ENCODE measurements at regions not wholly inside any gene's neighbourhood (a gene's known extent, or its start where the extent isn't known, plus 50 kb on each side); places are given as distances from the start of the nearest gene placed in this dataset.

DNA sequence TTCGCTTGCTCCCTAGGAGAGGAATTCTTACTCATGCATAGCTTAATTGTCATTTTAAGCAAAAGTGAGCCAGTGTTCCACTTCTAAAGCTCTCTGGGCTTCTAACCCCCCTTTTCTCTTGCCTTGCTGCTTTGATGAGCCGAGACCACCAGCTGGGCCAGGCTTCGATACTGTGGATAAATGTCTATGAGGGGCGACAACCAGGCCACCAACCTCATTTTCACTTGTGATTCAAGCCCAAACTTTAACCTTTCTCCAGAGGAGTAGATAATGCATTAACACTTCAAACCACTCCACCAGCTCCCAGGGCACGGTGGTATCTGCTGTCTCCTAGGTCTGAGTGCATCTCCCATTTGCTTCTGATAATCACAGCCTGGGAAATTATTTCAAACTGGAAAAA lies 205.6 kb downstream of the PSAT1 start:
- no peak for DNase-seq (ENCODE audit: low spot score)

DNA sequence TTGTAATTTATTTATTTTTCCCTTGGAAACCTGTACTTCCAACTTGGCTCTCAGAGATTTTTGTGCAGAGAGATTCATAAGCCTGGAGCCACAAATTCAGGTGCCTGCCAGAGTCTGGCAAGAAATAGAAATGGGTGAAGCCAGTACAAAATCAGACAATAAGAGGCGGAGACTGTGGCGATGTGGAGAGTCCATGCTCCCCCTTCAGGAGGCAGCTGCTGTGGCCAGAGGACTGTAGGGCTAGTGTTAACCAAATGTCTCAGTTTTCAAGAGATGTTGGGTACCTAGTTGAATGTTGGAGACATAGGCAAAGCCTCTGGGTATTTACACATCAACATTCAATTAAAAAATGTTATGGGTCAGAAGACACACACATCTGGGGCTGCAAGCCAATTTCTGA lies 208.6 kb downstream of the PSAT1 start:
- no peak for DNase-seq (ENCODE audit: low spot score)

DNA sequence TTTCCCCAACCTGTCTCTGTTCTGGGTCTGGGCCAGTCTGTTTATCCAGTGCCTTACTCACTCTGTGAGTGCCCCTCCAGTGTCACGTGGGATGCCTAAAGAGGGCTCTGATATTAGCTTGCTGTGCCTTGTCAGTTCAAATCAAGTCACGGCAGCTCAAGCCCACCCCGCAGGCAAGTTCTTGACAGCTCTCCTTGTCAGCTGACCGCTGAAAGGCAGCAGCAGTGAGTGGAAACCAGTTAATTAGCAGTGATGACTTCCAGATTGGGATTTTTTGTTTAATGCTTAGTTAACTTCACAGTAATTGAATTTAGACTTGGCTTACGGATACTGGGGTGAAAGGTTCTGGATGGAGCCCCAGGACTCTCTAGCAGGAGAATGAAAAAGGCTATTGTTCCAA lies 210.1 kb downstream of the PSAT1 start:
- DNase-seq (ENCODE audit: low spot score) = no peak

DNA sequence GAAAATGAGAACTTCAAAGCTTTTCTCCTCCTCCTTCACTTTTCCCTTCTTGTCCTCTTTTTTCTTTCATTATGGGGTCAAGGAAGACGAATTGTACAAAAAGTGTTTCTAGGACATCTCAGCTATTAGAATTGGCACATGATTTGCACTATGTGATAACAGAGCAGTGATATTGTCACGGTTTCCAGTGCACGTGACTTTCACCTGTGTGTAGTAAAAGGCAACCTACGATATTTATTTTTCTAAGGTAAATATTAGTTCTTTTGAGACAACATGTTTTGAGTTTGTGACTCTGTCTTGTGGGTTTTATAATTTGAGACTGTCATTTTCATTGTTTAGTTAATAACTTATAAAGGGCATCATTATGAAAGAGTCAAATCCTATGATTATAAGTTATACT lies 213.1 kb downstream of the PSAT1 start:
- DNase-seq (ENCODE audit: low spot score) = no peak

DNA sequence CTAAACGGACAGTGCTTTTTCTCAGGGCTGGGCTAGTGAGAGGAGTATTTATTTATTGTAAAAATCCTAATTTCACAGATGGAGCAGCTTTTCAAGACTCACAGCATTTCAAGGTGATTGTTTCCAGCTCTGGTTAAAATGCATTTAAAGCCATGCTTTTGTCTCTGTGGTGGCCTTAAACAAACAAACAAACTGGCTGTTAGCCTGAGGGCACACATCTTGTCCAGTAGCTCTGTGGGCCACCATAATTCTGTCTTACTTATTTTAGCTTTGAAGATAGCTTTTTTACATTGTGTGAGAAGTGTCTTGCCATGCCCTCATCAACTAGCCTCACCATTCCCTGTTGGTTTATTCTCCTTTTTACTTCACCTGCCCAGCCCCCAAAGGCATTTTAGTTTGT lies 218.2 kb downstream of the PSAT1 start:
- no peak for DNase-seq (ENCODE audit: low spot score)

DNA sequence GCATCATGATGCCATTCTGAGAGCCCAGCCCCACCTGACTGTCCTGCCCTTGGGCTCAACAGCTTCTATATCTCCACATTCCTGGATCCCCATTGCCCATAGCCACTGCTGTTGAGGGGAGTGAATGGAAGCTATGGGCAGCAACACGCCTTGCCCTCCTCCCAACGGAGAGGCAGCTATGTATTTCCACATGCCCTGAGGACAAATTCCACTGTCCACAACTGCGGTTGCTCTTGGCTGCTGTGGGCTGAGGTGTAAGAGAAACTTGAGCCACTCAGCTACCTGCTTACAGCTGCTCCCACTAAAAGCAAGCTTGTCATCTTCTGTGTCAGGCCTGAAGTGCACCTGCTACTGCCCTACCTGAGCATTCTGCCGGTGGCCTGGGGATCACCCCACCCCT lies 222.9 kb downstream of the PSAT1 start:
- no peak for DNase-seq (ENCODE audit: low spot score)

DNA sequence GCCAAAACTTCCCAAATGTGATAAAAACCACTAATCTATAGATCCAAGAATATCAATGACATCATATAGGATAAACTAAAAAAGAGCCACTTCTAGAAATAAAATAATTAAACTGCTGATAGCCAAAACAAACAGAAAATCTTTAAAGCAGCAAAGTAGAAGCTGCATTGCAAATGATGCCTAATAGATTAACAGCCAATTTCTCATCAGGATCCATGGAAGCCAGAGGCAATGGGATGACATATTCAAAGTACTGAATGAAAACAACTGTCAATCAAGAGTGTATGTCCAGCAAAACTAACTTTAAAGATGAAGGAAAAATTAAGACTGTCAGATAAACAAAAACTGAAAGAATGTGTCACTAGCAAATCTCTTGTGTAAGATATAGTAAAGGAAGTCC lies 224.8 kb downstream of the PSAT1 start:
- no peak for DNase-seq (ENCODE audit: low spot score)

DNA sequence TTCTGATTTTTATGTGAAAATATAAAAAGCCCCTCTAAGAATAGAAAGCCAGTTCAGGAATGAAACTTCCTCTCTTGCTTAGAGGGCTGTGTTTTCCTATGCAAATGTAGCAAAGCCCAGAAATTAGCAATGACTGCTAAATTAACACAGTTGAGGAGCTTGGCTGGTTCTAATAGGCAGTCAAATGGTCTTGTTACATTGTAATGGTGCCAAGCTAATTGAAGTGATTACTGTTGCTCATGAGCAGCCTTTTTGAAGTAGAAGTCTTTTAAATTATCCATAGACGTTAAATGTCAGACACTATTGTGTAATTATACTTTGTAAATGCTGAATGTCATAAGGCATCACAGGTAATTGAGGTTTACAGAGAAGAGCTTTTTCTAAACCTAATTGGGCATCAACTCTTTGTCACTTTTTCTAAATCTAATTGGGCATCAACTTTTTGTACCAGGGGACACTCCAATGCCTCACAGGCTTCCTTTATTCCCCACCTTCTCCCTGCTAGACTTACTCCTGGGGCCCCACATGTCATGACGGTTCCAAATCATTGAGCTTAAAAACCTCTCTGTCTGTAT lies 229.1 kb downstream of the PSAT1 start:
- no peak for DNase-seq (ENCODE audit: low spot score)

DNA sequence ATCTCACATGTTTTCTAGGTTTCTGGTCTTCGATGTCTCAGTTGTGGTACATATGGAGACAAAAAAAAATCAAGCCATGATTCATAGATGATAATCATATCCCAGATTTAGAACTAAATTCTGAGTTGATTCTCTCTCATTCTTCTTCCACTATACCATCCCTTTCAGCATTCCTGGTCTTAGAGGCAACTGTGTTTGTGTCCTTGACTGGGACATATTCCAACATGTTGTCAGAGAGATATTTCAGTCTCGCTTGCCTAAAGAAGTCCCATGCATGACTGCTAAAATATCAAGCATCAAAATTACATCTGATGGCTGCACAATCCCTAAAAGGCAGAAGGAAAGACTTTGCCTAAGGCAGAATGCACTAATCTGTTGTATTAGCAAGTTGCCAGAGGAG lies 236.6 kb downstream of the PSAT1 start:
- DNase-seq (ENCODE audit: low spot score) = no peak

DNA sequence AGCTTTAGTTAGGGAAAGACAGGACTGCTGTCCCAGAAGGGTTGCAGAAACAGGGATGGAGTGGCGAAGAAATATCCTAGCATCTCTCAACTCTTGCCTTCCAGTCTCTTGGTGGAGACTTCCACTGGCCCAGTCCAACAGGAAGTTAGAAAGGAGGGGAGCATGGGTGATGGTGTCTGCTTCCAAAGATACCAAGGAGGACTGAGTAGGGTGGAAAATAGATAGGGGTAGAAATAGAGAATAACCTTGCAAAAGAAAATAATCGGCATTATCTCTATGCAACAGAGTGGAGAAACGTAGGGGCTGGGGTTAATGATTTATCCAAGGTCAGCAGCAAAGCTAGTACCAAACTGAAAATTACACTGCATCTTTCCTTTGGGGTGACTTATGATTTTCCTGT lies 242.3 kb downstream of the PSAT1 start:
- no peak for DNase-seq (ENCODE audit: low spot score)

DNA sequence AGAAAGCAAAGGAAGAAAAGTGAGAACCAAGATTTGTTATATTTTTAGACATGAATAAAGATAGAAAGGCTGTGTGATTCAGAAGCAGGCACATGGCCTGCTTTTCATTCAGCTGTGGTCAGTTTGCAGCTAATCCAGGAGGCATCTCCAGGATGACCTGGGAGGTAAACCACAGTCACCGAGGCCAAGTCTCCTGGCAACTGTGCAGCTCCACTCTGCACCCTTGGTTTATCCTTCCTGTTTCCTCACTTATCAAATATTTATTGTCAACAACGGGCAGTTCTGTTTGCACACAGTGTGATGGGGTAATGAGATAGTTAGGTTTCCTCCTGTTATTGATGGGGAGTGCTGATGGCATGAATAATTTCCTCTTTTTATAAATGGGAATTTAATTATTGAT lies 243.0 kb downstream of the PSAT1 start:
- peak; percentile 94 for DNase-seq (ENCODE audit: low spot score)

DNA sequence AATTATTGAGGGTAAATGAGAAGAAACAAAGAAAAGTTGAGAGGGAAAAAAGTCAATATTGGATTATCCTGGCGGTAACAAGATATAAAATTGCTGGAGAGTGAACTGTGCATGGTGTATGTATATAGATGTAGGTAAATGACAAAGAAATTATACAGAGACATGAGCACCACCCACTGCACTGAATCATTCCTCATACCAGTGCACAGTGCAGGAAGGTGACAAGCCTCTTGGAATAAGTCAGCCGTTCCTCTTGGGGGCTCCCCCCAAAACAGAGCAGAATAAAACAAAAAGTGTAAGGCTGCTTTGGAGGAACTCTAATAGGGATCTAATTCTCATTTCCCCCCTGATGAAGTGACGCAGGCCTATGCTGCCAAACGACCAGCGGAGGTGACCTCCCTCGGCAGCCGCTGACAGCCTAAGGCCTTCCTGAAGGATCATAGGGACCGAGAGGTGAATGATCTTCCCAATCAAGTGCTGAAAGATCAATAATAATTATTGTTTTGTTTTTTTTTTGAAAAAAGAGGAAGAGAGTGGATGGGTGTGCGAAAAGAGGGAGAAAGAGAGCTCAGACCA lies 245.0 kb downstream of the PSAT1 start:
- DNase-seq (ENCODE audit: low spot score) = peak; percentile 57

DNA sequence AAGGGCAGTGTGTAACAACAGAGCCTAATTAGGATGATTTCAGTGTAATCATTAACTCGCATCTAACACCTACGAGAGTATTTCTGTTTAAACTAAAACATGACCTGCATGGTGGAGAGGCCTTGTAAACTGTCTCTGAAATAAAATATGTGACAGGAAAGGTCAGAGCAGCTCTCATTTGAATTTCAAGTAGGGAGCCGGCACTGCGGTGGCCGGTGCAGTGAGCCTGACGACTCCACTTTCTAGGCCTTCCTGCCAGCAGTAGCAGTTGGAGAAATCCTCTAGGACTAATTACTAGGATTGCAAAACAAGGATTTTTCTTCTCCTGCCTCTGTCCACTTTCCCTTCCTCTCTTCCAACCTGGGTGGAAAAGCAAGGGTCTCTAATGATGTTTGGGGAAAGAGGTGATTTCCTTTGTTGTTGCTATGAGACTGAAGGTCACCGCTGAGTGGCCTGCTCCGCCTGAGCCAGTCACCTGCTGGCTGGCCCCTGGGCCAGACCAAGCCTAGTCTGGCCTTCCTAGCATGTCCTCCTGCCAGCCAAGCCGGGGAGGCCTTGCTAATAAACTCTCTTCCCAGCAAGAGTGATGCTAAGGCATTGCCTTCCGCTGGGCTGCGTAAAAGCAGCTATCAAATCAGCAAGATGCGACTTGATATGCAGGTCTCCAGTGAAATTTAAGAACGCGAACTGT lies 245.7 kb downstream of the PSAT1 start:
- peak; percentile 36 for DNase-seq (ENCODE audit: low spot score)

DNA sequence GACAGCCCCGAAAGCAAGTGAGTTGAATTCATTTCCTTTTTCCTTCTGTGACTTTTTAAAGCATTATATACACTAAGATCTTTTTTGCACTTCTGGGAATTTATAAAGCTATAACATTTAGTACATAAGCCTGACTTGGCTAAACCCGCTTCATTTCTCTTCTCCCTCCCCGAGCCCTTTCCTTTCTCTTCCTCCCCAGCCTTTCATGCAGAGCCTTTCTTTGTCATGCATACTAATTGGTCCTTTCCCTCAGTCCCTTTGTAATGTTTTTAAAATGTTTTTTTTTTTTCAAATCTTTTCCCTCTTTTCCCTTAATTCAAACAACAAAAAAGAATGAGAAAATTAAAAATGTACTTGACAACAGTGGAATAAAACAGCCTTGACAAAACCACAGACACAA lies 246.4 kb downstream of the PSAT1 start:
- no peak for DNase-seq (ENCODE audit: low spot score)

DNA sequence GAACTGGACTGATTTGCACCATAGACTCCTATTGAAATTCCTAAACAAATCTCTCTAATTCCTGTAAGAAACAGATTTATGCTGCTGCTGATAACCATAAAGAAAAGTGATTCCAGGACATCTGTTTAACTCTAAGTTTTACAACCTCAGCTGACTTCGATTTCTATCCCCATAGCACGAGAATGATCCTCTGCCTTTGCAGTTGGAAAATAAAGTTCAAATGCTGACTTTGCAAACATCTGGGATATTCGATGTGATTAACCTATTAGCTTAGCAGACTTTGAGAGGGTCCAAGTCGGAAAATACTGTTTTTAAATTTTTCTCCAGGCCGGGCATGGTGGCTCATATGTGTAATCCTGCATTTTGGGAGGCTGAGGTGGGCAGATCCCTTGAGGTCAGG lies 247.3 kb downstream of the PSAT1 start:
- DNase-seq (ENCODE audit: low spot score) = no peak

DNA sequence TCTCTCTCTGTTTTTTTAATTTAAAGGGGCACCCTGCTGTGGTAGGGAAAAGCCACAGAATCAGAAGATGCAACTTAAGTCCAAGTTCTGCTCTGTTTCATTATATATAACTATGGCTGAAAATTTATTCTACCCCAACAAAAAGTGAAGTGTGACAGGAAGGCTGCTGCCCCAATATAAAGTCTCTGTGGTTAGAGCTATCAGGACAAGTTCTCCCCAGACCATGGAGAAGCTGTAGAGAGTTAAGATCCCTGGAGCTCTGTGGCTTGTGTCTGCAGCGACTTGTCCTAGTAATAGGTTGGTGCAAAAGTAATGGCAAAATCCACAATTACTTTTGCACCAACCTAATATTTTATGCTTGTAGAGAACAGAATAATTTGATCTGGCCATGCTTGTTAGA lies 250.9 kb downstream of the PSAT1 start:
- no peak for DNase-seq (ENCODE audit: low spot score)

DNA sequence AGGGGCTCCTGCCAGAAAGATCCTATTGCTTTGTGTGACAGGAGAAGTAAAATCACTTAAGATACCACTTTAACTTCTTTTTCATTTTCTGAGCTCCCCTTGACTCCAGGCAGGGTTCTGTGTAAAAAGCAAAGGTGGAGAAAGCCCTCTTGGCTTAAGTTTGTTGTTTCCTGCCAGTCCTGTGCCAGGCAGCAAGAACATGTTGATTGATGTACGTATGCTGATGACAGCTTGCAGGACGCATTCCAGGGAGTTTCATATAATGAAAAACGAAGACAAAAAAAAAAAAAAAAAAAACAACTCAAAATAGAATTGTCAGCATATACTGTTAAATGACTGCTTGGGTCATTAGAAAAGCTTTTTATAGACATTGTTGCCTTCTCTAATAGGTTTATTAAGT lies 251.7 kb downstream of the PSAT1 start:
- DNase-seq (ENCODE audit: low spot score) = no peak

DNA sequence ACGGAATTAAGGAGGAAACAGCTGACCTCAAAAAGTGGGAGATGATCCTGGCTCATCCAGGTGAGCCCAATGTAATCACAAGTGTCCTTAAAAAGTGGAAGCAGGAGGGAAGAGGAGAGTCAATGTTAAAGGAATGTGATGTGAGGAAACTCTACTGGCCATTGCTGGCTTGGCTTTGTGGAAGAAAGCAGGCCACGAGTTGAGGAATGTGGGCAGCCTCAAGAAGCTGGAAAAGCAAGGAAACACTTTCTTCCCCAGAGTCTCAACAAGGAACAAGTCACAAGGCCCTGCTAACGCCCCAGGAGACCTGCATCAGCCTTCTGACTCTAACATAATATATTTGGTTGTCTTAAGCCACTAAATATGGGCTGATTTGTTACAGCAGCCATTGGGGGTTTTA lies 252.8 kb downstream of the PSAT1 start:
- no peak for DNase-seq (ENCODE audit: low spot score)

DNA sequence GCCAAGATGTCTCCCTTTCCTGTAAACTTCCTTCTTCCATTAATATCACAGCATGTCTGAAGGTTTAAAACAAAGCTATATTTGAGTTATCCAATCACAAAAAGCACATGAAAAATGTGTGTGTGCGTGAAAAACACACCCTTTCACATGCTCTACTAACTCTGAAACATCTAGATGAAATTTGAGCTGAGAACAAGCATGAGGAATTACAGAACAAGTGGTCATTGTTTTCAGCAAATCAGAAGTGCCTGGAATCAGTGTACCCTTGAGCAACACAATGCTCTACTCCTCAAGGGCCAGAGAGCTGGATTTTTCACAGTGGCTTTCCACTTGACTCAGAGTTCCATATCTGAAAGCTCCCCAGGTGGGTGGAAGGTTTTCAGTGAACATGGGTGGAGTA lies 255.9 kb downstream of the PSAT1 start:
- peak; percentile 77 for DNase-seq (ENCODE audit: low spot score)

DNA sequence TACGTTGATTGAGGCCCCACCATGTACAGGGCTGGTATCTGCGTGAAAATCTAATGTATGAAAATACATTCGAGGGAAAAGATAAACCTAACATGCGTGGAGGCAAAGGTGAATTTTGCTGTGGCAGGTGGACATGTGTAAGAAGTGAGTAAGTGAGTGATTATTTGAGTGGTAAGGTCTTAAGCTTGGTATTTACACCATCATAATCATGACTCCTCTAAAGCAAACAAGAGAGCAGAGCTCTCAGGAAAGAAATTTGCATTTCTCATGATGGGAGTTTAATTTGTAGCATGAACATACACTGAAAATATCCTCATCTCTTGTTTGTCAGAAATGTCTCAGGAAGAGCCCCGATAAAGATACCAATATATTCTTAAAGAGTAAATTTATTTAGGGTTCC lies 260.6 kb downstream of the PSAT1 start:
- peak; percentile 36 for DNase-seq (ENCODE audit: low spot score)

DNA sequence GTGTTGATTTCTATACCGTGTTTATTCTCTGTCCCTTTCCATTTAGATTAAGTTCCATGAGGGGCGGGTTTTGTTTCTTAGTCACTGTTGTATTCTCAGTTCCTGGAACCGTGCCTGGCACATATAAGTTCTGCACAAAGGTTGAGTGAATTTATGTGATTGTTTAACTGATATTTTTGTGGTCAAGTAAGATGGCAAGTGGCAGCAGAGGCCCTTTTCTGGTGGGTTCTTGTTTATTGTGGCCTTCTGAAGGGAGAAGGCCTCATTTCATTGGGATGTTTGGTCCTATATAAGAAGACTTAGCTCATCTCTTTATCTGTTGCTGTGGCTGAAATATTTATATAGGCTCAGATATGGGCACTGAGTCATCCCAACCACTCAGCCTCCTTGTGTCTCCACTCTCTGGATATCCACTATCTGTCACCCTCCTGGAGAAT lies 262.5 kb downstream of the PSAT1 start:
- no peak for DNase-seq (ENCODE audit: low spot score)

DNA sequence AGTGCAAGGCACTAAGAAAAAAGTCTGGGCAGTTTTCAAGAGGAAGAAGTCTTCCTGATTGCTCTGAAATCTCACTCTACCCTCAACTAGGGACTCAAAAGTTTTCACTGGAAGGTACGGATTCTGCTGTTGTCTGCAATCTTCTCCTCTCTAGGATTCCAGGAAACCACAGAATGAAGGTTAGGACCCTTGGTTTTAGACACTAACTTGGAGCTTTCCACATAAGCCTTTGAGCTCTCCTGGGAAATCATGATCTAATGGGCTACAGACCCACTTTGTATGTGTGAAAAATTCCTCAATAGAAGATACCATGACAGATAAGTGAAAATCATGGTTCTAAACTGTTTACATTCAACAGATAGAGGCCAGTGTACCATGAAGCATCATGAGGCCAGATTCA lies 265.1 kb downstream of the PSAT1 start:
- no peak for DNase-seq (ENCODE audit: low spot score)

DNA sequence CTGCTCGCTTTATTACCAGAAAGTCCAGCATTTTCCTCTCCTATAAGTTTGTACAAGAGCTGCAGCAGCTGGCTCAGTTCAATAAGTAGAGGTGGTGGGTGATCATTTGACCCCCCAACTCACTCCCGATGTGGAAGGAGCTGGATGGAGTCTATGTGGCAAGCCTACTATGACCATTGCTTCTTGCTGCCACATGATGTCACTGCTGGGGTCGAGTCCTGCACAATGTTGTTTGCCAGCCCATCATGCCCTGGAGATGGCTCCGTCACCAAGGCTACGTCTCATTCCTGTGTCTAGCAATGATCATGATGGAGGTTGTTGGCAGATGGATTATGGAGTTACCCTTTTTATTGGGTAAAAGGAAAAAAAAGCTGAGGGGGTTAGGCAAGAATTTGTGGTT lies 266.3 kb downstream of the PSAT1 start:
- DNase-seq (ENCODE audit: low spot score) = no peak

DNA sequence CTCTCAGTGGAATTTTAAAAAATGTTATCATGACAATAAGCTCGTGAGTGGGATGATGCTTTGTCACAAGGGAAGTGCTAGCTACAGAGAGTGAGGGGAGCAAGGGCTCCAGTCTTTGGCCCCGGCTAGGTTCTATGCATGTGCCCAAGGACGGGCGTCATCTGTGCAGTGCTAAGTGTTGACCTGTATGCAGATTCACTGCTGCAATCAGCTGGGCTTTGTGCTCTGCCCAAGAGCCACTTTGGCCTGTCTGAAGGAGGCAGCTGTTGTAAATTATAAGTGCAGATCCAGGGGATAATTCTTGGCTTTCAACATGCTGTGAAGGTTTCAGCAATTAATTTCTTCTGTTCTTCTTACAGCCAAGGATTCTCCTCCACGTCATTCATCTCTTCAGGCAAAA lies 268.6 kb downstream of the PSAT1 start:
- DNase-seq (ENCODE audit: low spot score) = no peak
